SH-SY5Y (cell line): ENCODE measurements at regions not wholly inside any gene's neighbourhood (a gene's known extent, or its start where the extent isn't known, plus 50 kb on each side); places are given as distances from the start of the nearest gene placed in this dataset.

Experiments
- GATA2 ChIP-seq: IDR thresholded peaks from 2 replicates; pipeline ENCODE4 v1.6.1; 2011; ENCODE audit warnings: mild to moderate bottlenecking, low read depth, low read length
- GATA3 ChIP-seq: IDR thresholded peaks from 2 replicates; pipeline ENCODE4 v1.6.1; 2011; ENCODE audit warnings: low read depth, mild to moderate bottlenecking, low read length, moderate library complexity

- TF ChIP-seq GATA3 (no peak), GATA2 (no peak)
These were observed 317.0 kb downstream of the RASEF start for GRCh38 chr9:82745919-82746318.
